MM.1S (cell line): ENCODE measurements at regions not wholly inside any gene's neighbourhood (a gene's known extent, or its start where the extent isn't known, plus 50 kb on each side); places are given as distances from the start of the nearest gene placed in this dataset.

Experiments used
- DNase-seq: peaks from one replicate; pipeline ENCODE4 v3.0.0-alpha.2; 2015
- H2AFZ ChIP-seq: fragments of 300-600 bp; sonication (generic); 2 replicates; pipeline ENCODE4 v1.6.0; 2016; ENCODE audit warnings: antibody characterized with exemption, low read length
- H3F3A ChIP-seq: fragments of 300-600 bp; sonication (generic); 2 replicates; pipeline ENCODE4 v1.6.1; 2016; ENCODE audit warnings: mild to moderate bottlenecking, antibody characterized with exemption, low read length, moderate library complexity, mixed read lengths; ENCODE audit not compliant: insufficient read depth
- H3K27ac ChIP-seq: fragments of 300-600 bp; sonication (generic); 2 replicates; pipeline ENCODE4 v1.5.1; 2016; ENCODE audit warnings: mild to moderate bottlenecking, low read length
- H3K27me3 ChIP-seq: fragments of 300-600 bp; sonication (generic); replicated peaks from 2 replicates; pipeline ENCODE4 v1.6.0; 2016; ENCODE audit warnings: low read length; ENCODE audit not compliant: insufficient read depth
- H3K36me3 ChIP-seq: fragments of 300-600 bp; sonication (generic); replicated peaks from 2 replicates; pipeline ENCODE4 v1.6.1; 2016; ENCODE audit warnings: mild to moderate bottlenecking, low read length, mixed read lengths; ENCODE audit not compliant: insufficient read depth
- H3K4me1 ChIP-seq: fragments of 300-600 bp; sonication (generic); 2 replicates; pipeline ENCODE4 v1.6.1; 2016; ENCODE audit warnings: low read length, mixed read lengths
- H3K4me2 ChIP-seq: fragments of 300-600 bp; sonication (generic); 2 replicates; pipeline ENCODE4 v1.6.0; 2016; ENCODE audit warnings: low read depth, low read length
- H3K4me3 ChIP-seq: fragments of 300-600 bp; sonication (generic); 2 replicates; pipeline ENCODE4 v1.5.1; 2016; ENCODE audit warnings: low read length, mixed read lengths
- H3K79me2 ChIP-seq: fragments of 300-600 bp; sonication (generic); 2 replicates; pipeline ENCODE4 v1.6.1; 2016; ENCODE audit warnings: mixed run types, low read length, mixed read lengths
- H3K9ac ChIP-seq: fragments of 300-600 bp; sonication (generic); 2 replicates; pipeline ENCODE4 v1.6.1; 2016; ENCODE audit warnings: low read length, mixed read lengths
- H3K9me2 ChIP-seq: fragments of 300-600 bp; sonication (generic); replicated peaks from 2 replicates; pipeline ENCODE4 v1.6.1; 2016; ENCODE audit warnings: mild to moderate bottlenecking, low read length, mixed read lengths; ENCODE audit not compliant: insufficient read depth
- H3K9me3 ChIP-seq: fragments of 300-600 bp; sonication (generic); replicated peaks from 2 replicates; pipeline ENCODE4 v1.6.1; 2016; ENCODE audit warnings: mild to moderate bottlenecking, low read length, mixed read lengths; ENCODE audit not compliant: insufficient read depth
- H4K20me1 ChIP-seq: fragments of 300-600 bp; sonication (generic); 2 replicates; pipeline ENCODE4 v1.6.1; 2016; ENCODE audit warnings: mild to moderate bottlenecking, low read length, moderate library complexity, mixed read lengths; ENCODE audit not compliant: insufficient read depth
- CTCF ChIP-seq: fragments of 300-600 bp; sonication (generic); IDR thresholded peaks from 2 replicates; pipeline ENCODE4 v1.5.1; 2016; ENCODE audit warnings: antibody characterized with exemption, low read length, mixed read lengths
- EZH2 ChIP-seq: fragments of 300-600 bp; sonication (generic); optimal IDR thresholded peaks from 2 replicates; pipeline ENCODE3; 2017; ENCODE audit warnings: low read depth, mild to moderate bottlenecking, antibody characterized with exemption, low read length, mixed read lengths
- EZH2phosphoT487 ChIP-seq: fragments of 300-600 bp; sonication (generic); IDR thresholded peaks from 2 replicates; pipeline ENCODE4 v1.6.1; 2018; ENCODE audit warnings: antibody characterized with exemption, low read length

- no peaks in the 10 kb centered on the region for H3K9me3 ChIP-seq
- no peaks in the 10 kb centered on the region for H3K9me2 ChIP-seq
- no peak for TF ChIP-seq CTCF
- TF ChIP-seq EZH2 = no peak
- no peak for TF ChIP-seq EZH2phosphoT487
- H3K27me3 ChIP-seq = no peaks in the 10 kb centered on the region
- DNase-seq = no peak
- H4K20me1 ChIP-seq = no peaks in the 10 kb centered on the region
- H3K4me3 ChIP-seq = no peak overlapping the region
- no peaks in the 10 kb centered on the region for H3K79me2 ChIP-seq
- H3K36me3 ChIP-seq = no peaks in the 10 kb centered on the region
- no peak overlapping the region for H3K27ac ChIP-seq
- H2AFZ ChIP-seq = no peak overlapping the region
- H3K9ac ChIP-seq = no peak overlapping the region
- H3K4me2 ChIP-seq = no peak overlapping the region
- H3K4me1 ChIP-seq = no peaks in the 10 kb centered on the region
- no peaks in the 10 kb centered on the region for H3F3A ChIP-seq
These were observed 118.2 kb downstream of the FOXD2 start for GRCh38 chr1:47555841-47556560.

- H3K27me3 ChIP-seq = no peaks in the 10 kb centered on the region
These were observed 119.2 kb downstream of the FOXD2 start for GRCh38 chr1:47557066-47557465.

GRCh38 chr1:47558601-47559593 is 121.1 kb downstream of the FOXD2 start:
- Histone ChIP-seq H3K36me3 (no peaks in the 10 kb centered on the region), H3K4me2 (no peak overlapping the region), H3K27ac (no peak overlapping the region), H3K9me3 (no peaks in the 10 kb centered on the region), H3K4me1 (no peaks in the 10 kb centered on the region), H3K27me3 (no peaks in the 10 kb centered on the region), H4K20me1 (no peaks in the 10 kb centered on the region), H3K9me2 (no peaks in the 10 kb centered on the region), H2AFZ (no peak overlapping the region), H3F3A (no peaks in the 10 kb centered on the region), H3K9ac (no peak overlapping the region), H3K79me2 (no peaks in the 10 kb centered on the region), H3K4me3 (no peak overlapping the region)
- no peak for DNase-seq
- TF ChIP-seq EZH2phosphoT487 = no peak
- no peak for TF ChIP-seq CTCF
- no peak for TF ChIP-seq EZH2

More at GRCh38 chr1:47557066-47557465, 119.2 kb downstream of the FOXD2 start:
- TF ChIP-seq CTCF (no peak), EZH2phosphoT487 (no peak), EZH2 (no peak)
- no peak for DNase-seq
- Histone ChIP-seq H3K27ac (no peak overlapping the region), H4K20me1 (no peaks in the 10 kb centered on the region), H2AFZ (no peak overlapping the region), H3K9ac (no peak overlapping the region), H3K9me2 (no peaks in the 10 kb centered on the region), H3K4me2 (no peak overlapping the region), H3K4me1 (no peaks in the 10 kb centered on the region), H3K79me2 (no peaks in the 10 kb centered on the region), H3F3A (no peaks in the 10 kb centered on the region), H3K4me3 (no peak overlapping the region), H3K36me3 (no peaks in the 10 kb centered on the region), H3K9me3 (no peaks in the 10 kb centered on the region)
